PC-9 (cell line): ENCODE measurements at regions not wholly inside any gene's neighbourhood (a gene's known extent, or its start where the extent isn't known, plus 50 kb on each side); places are given as distances from the start of the nearest gene placed in this dataset.

ENCODE experiments used
- EZH2 ChIP-seq: fragments of 200-600 bp; sonication (generic); IDR thresholded peaks from 2 replicates; pipeline ENCODE4 v1.8.0; 2017; ENCODE audit warnings: antibody characterized with exemption, low read depth
- TF ChIP-seq, protein P1 (sequence below): fragments of 200-600 bp; sonication (generic); conservative IDR thresholded peaks from 2 replicates; pipeline ENCODE4 v1.6.1; 2017; ENCODE audit warnings: mixed run types, antibody characterized with exemption, mild to moderate bottlenecking, moderate library complexity

DNA sequence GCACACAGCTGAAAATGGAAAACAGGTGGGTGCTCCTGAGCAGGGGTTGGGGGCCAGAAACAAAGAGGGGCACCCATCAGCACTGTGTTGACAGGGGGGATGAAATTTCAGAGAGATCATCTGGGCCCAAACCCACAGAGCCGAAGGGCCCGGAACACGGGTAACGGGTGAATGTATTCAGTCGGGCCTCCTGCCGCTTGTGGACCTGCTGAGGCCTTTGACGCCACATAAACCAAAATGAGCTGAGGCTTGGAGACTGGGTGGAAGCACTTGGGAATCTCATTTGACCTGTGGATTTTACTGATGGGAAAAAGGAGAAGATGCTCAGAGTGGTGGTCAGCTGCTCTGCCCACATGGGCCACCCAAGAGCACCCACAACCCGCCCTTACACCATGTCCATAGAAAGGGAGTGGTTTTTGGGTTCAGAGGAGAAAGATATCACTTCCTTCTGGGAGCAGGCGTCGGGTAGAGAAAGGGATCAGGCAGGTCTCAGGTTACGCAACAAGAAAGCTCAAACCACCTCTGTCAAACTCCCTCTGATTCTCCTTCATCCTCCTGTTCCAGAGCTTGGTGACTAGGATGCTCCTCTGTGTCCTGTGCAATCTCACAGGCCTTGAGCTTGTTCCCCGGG lies 106.8 kb upstream of the BCL2L14 start:
- TF ChIP-seq, protein P1, sequence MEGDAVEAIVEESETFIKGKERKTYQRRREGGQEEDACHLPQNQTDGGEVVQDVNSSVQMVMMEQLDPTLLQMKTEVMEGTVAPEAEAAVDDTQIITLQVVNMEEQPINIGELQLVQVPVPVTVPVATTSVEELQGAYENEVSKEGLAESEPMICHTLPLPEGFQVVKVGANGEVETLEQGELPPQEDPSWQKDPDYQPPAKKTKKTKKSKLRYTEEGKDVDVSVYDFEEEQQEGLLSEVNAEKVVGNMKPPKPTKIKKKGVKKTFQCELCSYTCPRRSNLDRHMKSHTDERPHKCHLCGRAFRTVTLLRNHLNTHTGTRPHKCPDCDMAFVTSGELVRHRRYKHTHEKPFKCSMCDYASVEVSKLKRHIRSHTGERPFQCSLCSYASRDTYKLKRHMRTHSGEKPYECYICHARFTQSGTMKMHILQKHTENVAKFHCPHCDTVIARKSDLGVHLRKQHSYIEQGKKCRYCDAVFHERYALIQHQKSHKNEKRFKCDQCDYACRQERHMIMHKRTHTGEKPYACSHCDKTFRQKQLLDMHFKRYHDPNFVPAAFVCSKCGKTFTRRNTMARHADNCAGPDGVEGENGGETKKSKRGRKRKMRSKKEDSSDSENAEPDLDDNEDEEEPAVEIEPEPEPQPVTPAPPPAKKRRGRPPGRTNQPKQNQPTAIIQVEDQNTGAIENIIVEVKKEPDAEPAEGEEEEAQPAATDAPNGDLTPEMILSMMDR, result no peak
- no peak for TF ChIP-seq EZH2
